ENCODE measurements at regions not wholly inside any gene's neighbourhood (a gene's known extent, or its start where the extent isn't known, plus 50 kb on each side); places are given as distances from the start of the nearest gene placed in this dataset.
"Not testable (repeated sequence)": the region's sequence is repeated elsewhere in the genome, so short reads cannot be mapped to it uniquely, and the experiment has no call there.

DNA sequence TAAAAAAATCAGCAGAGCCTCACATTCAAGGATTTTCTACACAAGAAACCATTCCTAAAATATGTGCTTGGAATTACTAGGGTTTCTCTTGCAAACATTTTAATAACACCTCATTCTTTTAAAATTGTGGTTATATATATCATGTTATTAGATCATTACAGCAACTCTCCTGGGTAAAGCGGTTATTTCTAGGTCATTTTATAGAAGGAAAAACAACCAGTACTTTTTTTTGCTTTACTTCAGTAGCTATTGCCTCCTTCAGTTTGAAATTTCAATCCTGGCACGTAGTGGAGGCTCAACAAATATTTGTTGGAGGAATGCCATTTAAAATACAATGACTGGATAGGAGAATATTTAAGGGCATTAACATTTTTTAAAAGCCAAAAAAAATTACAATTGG is 220.6 kb downstream of the CDRT15L2 start:
- TF ChIP-seq, protein P1, sequence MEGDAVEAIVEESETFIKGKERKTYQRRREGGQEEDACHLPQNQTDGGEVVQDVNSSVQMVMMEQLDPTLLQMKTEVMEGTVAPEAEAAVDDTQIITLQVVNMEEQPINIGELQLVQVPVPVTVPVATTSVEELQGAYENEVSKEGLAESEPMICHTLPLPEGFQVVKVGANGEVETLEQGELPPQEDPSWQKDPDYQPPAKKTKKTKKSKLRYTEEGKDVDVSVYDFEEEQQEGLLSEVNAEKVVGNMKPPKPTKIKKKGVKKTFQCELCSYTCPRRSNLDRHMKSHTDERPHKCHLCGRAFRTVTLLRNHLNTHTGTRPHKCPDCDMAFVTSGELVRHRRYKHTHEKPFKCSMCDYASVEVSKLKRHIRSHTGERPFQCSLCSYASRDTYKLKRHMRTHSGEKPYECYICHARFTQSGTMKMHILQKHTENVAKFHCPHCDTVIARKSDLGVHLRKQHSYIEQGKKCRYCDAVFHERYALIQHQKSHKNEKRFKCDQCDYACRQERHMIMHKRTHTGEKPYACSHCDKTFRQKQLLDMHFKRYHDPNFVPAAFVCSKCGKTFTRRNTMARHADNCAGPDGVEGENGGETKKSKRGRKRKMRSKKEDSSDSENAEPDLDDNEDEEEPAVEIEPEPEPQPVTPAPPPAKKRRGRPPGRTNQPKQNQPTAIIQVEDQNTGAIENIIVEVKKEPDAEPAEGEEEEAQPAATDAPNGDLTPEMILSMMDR (IDR thresholded peaks at IDR 0.05; ENCODE audit: control insufficient read depth, extremely low read depth, insufficient read depth): no peak
- peak; percentile 4 for DNase-seq (ENCODE audit: low read depth)
- H3K4me3 ChIP-seq (ENCODE audit: low read depth, low read length): no peak overlapping the region

DNA sequence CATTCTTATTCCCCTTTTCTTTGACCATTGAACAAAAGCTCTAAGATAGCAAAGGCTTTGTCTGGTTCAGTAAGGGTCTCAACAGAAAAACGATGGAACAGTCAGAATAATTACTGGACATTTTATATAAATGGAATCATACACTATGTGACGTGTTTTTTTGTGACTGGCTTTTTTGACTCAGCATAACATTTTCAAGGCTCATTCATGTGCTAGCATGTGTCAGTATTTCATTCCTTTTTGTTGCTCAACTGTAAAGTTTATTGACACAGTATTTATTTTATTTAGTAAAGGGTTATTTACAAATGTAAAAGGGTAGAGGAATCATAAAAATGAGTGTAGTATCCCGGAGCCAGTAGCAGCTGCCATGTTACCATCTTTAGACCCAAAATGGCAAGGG is 226.2 kb downstream of the CDRT15L2 start:
- TF ChIP-seq, protein P1 (IDR thresholded peaks at IDR 0.05; ENCODE audit: control insufficient read depth, extremely low read depth, insufficient read depth): no peak
- H3K4me3 ChIP-seq (ENCODE audit: low read depth, low read length): no peak overlapping the region
- no peak for DNase-seq (ENCODE audit: low read depth)

GRCh38 chr17:20807566-20807965 is 228.0 kb downstream of the CDRT15L2 start:
- H3K4me3 ChIP-seq (ENCODE audit: low read depth, low read length); DNase-seq (ENCODE audit: low read depth): not testable (repeated sequence)

GRCh38 chr17:20815410-20815809 is 227.4 kb downstream of the USP22 start:
- not testable (repeated sequence) for DNase-seq (ENCODE audit: low read depth); H3K4me3 ChIP-seq (ENCODE audit: low read depth, low read length)

DNA sequence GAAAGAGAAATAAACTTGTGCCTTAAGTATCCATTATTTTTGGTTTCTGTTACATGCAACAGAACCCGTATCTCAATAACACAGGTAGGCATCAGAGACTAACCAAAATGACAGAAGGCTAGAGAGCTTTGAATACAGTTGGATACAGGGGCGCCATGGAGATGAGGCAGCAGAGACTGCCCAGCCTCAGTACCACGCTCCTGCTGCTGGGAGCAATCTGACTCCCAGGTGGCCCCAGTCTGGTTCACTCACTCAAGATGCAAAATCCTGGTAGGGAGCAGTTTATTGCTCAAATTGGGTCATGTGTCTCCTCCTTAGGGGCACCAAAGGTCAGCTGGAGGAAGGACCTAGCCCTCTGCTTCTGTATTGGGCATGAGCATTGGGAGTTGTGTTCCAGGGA is 218.9 kb downstream of the USP22 start:
- H3K4me3 ChIP-seq (ENCODE audit: low read depth, low read length): no peak overlapping the region
- TF ChIP-seq, protein P1 (IDR thresholded peaks at IDR 0.05; ENCODE audit: control insufficient read depth, extremely low read depth, insufficient read depth): no peak
- no peak for DNase-seq (ENCODE audit: low read depth)

DNA sequence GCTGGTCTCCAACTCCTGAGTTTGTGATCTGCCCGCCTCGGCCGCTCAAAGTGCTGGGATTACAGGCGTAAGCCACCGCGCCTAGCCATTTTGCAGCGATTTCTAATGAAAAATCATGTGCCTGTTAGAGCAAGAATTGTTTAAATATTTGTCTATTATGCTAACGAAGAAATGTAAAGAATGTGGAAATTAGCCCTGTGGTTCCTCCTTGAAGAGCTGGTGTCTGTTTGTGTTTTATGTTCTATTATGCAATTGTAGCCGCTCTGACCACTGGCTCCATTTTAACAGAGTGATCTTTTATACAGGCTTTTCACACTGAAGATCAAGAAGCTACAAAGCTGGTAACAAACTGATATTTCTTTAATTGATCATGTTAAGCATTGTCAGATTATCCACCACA is 217.3 kb downstream of the USP22 start:
- no peak overlapping the region for H3K4me3 ChIP-seq (ENCODE audit: low read depth, low read length)
- no peak for DNase-seq (ENCODE audit: low read depth)
- TF ChIP-seq, protein P1 (IDR thresholded peaks at IDR 0.05; ENCODE audit: control insufficient read depth, extremely low read depth, insufficient read depth): no peak

DNA sequence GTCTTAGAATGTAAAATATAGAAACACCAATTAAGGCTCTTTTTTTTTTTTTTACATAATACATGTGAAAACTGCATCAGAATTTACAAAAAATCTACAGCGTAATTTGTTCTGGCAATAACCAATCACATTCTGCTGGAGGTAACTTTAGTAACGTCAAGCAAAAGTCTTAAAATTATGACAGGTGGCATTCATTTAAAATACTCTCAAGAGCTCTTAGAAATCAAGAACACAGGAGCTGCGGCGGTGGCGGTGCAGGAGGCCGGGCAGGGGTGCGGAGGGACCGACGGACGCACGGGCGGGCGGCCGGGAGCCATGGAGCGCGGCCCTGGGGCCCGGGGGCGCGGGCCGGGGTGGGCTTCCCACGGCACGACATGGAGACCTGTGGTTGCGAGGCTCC is 202.4 kb downstream of the USP22 start:
- H3K4me3 ChIP-seq (ENCODE audit: low read depth, low read length); DNase-seq (ENCODE audit: low read depth): not testable (repeated sequence)

- not testable (repeated sequence) for DNase-seq (ENCODE audit: low read depth); H3K4me3 ChIP-seq (ENCODE audit: low read depth, low read length)
Measured at GRCh38 chr17:20840987-20841865, 201.6 kb downstream of the USP22 start.

DNA sequence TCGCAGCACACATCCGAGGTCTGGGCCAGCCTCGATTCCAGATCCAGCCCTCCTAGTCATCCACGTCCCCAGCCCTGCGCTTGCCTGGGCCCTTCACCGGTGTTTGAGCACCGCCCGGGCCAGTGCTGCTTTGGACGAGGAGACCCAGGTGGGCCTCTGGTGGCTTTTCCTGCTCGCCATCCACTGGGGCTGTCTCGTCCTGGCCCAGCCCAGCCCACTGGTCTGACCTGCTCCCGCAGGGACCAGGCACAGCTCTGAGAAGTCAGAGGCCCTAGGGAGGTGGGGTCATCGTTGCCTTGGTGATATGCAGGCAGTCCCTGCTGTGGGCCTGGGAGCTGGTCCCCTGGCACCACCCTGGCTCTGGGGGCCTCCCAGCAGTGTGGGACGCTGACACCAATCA is 200.8 kb downstream of the USP22 start:
- not testable (repeated sequence) for DNase-seq (ENCODE audit: low read depth); H3K4me3 ChIP-seq (ENCODE audit: low read depth, low read length)

- not testable (repeated sequence) for DNase-seq (ENCODE audit: low read depth); H3K4me3 ChIP-seq (ENCODE audit: low read depth, low read length)
Measured at GRCh38 chr17:20843261-20843660, 199.6 kb downstream of the USP22 start.

DNA sequence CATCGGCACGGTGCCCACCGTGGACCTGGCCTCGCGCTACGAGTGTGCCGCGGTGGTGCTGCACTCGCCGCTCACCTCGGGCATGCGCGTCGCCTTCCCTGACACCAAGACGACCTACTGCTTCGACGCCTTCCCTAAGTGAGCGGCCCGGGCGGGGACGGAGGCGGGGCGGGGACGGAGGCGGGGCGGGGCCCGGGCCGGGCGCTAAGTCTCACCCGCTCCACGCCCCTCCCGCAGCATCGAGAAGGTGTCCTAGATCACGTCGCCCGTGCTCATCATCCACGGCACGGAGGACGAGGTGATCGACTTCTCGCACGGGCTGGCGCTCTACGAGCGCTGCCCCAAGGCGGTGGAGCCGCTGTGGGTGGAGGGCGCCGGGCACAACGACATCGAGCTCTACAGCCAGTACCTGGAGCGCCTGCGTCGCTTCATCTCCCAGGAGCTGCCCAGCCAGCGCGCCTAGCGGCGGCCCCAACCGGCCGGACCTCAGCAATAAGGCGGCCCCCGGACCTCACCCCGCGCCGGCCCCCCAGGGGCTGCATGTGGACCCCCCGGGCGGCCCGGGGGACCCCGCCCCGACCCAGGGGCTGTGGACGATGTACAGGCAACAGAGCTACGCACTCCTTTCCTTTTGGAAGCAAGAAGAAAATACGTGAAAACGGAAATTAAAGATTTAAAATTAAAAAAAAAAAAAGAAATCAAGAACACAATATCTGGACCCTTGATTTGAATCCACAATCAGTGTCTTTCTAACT is 198.8 kb downstream of the USP22 start:
- DNase-seq (ENCODE audit: low read depth): not testable (repeated sequence)
- peak overlapping the region; percentile 46 for H3K4me3 ChIP-seq (ENCODE audit: low read depth, low read length)

All from LNCaP clone FGC (cell line).